GM19025 (cell line): ENCODE measurements at regions not wholly inside any gene's neighbourhood (a gene's known extent, or its start where the extent isn't known, plus 50 kb on each side); places are given as distances from the start of the nearest gene placed in this dataset.
"Not testable (repeated sequence)": the region's sequence is repeated elsewhere in the genome, so short reads cannot be mapped to it uniquely, and the experiment has no call there.

Experiments
- ATAC-seq: cut with Tn5 transposase; IDR thresholded peaks from one replicate; pipeline ENCODE4 v1.9.1; 2021; ENCODE audit warnings: mild to moderate bottlenecking, low read depth, moderate library complexity; ENCODE audit not compliant: unreplicated experiment

- no peak for ATAC-seq
Measured at GRCh38 chr1:105459759-105460158, 1596.7 kb upstream of the PRMT6 start.

GRCh38 chr1:105462308-105462707, 1594.2 kb upstream of the PRMT6 start:
- no peak for ATAC-seq

GRCh38 chr1:105467549-105467948, 1588.9 kb upstream of the PRMT6 start:
- no peak for ATAC-seq

- ATAC-seq, result not testable (repeated sequence)
Measured at GRCh38 chr1:105470541-105470940, 1585.9 kb upstream of the PRMT6 start.

- no peak for ATAC-seq
Measured at GRCh38 chr1:105483436-105483835, 1573.0 kb upstream of the PRMT6 start.

GRCh38 chr1:105485207-105485606, 1571.3 kb upstream of the PRMT6 start:
- ATAC-seq, result no peak

GRCh38 chr1:105492921-105493320, 1563.6 kb upstream of the PRMT6 start:
- no peak for ATAC-seq

- ATAC-seq, result no peak
Measured at GRCh38 chr1:105516068-105516467, 1540.4 kb upstream of the PRMT6 start.

- no peak for ATAC-seq
Measured at GRCh38 chr1:105533996-105534395, 1522.5 kb upstream of the PRMT6 start.

GRCh38 chr1:105544475-105544874, 1512.0 kb upstream of the PRMT6 start:
- ATAC-seq, result no peak

- ATAC-seq, result no peak
Measured at GRCh38 chr1:105556266-105556665, 1500.2 kb upstream of the PRMT6 start.

- no peak for ATAC-seq
Measured at GRCh38 chr1:105558023-105558422, 1498.5 kb upstream of the PRMT6 start.

GRCh38 chr1:105565006-105565405, 1491.5 kb upstream of the PRMT6 start:
- no peak for ATAC-seq

GRCh38 chr1:105585791-105586190, 1470.7 kb upstream of the PRMT6 start:
- ATAC-seq, result no peak

- no peak for ATAC-seq
Measured at GRCh38 chr1:105591681-105592080, 1464.8 kb upstream of the PRMT6 start.

GRCh38 chr1:105608713-105609112, 1447.8 kb upstream of the PRMT6 start:
- ATAC-seq, result no peak

GRCh38 chr1:105626276-105626987, 1430.0 kb upstream of the PRMT6 start:
- no peak for ATAC-seq

GRCh38 chr1:105631153-105631744, 1425.2 kb upstream of the PRMT6 start:
- not testable (repeated sequence) for ATAC-seq

- no peak for ATAC-seq
Measured at GRCh38 chr1:105632342-105633196, 1423.9 kb upstream of the PRMT6 start.

GRCh38 chr1:105636052-105636451, 1420.4 kb upstream of the PRMT6 start:
- no peak for ATAC-seq

GRCh38 chr1:105641407-105641806, 1415.1 kb upstream of the PRMT6 start:
- no peak for ATAC-seq
